NCI-H524 treated with DMSO at 0.1 percent for 48 hours (cell line): ENCODE measurements at regions not wholly inside any gene's neighbourhood (a gene's known extent, or its start where the extent isn't known, plus 50 kb on each side); places are given as distances from the start of the nearest gene placed in this dataset.

Experiments used
- DNase-seq: peaks from one replicate; lab custom pipeline; 2025; lab: John Stamatoyannopoulos, UW

DNA sequence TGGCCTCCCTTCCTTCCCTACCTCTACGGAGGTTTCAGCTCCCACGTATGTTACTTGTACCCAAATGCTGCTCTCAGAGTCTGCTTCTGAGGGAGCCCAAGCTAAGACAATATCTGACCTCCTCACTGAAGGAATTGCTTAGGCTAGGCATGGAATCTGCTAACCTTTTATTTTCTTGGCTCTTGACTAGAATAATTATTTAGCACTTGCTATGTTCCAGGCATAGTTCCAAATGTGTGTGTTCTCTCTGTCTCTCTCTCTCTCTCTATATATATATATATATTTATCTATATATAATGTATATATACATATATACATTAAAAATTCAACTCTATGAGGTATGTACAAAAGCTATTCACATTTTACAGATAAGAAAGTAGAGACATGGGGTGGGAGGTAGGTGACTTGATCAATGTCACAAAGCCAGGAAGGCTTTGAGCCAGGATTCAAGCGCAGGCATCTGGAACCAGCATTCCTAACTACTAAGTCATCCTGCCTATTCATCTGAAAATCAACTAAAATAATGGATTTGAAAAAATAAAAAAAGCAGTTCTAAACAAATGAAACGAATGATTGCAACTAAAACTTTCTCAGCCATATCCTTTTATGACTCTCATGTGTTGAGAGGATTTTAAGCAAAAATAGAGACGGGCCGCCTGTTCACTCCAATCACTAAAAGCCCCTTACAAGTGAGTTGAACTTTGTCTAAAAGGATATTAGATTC, 189.7 kb upstream of the JAG1 start:
- no peak for DNase-seq

DNA sequence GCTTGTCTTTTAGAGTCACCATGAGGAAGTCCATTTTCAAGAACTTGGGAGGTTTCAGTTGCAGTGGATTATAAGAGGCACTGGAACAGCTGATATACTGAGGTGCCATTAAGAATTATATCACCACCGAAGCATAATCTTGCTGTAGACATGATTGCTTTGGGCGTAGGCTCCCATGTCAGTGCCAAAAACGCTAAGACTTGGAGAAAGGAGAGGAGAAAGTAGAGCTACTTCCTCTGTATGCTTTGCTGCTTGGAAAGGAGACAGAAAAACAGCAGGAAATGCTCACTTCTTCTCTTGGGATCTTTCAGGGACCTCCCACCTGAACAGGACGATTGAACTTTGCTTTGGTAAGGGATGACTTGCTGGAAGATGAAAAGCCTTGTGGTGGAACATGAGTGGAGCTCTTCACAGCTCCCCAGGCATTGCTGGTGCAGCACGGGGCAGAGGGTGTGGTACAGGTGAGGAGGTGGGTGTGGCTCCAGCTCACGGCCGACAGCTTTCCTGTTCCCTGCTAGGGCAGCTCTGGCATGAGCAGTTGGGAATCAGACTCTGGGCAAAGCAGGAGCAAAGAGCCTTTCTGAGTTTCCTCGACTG, 190.4 kb upstream of the JAG1 start:
- DNase-seq, result no peak

DNA sequence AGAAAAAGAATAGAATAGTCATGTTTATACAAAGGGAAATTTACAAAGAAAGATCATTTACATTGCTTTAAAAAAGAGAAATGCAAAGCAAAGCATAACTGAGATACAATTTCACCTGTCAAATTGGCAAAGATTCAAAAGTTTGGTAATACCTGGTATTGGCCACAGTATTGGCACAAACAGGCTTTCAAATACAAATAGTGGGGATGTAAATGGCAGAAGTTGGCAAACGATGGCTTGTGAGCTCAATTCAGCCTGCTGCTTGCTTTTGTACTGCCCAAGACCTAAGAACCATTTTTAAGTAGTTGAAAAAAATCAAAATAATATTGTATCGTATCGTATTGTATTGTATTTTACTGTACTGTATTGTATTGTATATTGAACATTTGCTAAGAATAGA, 194.5 kb upstream of the JAG1 start:
- no peak for DNase-seq

GRCh38 chr20:10873026-10873425, 199.2 kb upstream of the JAG1 start:
- DNase-seq, result no peak

GRCh38 chr20:10875653-10876052, 201.9 kb upstream of the JAG1 start:
- DNase-seq, result no peak

GRCh38 chr20:10876558-10876957, 202.8 kb upstream of the JAG1 start:
- no peak for DNase-seq

- no peak for DNase-seq
Measured at GRCh38 chr20:10877342-10877741, 203.5 kb upstream of the JAG1 start.

- no peak for DNase-seq
Measured at GRCh38 chr20:10883166-10883565, 209.4 kb upstream of the JAG1 start.

GRCh38 chr20:10893321-10893720, 219.5 kb upstream of the JAG1 start:
- no peak for DNase-seq

DNA sequence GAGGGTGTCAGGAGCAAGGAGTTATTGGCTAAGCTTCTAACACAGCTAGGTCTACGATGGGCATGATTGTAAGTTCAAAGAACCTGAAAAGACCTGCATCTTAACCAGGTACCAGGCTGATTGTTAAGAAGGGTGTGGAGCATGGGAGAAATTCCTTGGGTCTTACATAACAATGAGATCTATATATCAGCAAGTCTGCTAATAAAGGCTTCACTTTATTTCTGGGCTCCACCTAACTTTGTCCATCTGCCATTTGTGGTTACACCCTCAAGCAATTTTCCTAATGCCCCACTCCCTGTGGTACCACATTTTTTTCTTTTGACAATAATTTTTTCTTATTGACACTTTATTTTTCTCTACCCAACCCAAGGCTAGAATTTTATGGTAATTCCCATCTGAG, 223.5 kb upstream of the JAG1 start:
- no peak for DNase-seq

GRCh38 chr20:10898552-10898951, 224.8 kb upstream of the JAG1 start:
- DNase-seq, result no peak

DNA sequence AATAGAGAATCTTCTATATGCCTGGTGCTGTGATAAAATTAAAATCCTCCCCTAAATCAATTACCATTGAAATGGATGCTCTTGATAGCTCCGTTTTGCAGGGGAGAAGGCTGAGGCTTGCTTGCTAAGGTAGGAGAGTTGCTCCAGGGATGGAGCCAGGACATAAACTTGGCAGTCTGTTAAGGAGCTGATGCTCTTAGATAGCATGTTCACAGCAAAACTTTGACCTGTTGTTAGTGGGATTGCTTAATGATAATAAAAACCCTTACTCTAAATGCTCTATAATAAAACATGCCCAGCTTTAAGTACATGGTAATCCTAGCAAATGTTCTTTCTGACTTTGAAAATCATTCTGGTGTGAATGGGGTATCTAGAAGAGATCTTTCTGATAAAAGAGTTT, 228.4 kb upstream of the JAG1 start:
- DNase-seq, result no peak

DNA sequence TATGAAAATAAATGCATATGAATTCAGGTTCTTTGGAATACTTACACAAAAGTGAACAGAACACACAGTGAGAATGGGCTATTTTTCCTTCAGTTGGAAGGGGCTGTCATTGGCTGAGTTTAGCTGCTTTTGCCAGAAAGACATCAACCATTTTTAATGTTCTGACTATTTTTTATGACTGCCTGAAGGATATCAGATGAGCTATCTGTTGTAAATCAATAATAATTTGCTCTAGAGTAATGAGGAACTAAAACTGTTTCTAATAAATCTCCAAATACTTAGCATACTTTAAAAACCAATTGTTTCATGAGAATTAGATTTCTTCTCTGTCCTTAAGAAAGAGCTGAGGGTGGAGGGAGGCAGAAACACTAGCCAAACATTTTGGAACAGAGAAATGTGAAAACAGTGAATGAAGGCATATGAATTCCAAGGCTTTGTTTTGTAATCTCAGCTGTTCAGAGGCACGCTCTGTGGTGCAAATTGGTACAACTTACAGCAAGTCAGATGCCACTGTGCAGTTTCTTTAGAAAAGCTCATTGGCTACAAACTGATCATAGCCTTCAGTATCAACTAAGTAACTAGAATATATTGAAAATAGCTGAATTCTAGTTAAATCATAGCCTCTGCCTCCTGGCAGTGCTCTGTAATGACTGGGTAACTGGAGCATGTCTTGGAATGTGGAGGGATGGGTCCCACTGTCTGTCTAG, 228.9 kb upstream of the JAG1 start:
- DNase-seq, result no peak

- DNase-seq, result no peak
Measured at GRCh38 chr20:10906834-10907233, 233.0 kb upstream of the JAG1 start.

- DNase-seq, result no peak
Measured at GRCh38 chr20:10909803-10910202, 236.0 kb upstream of the JAG1 start.

GRCh38 chr20:10910535-10911178, 236.9 kb upstream of the JAG1 start:
- no peak for DNase-seq

DNA sequence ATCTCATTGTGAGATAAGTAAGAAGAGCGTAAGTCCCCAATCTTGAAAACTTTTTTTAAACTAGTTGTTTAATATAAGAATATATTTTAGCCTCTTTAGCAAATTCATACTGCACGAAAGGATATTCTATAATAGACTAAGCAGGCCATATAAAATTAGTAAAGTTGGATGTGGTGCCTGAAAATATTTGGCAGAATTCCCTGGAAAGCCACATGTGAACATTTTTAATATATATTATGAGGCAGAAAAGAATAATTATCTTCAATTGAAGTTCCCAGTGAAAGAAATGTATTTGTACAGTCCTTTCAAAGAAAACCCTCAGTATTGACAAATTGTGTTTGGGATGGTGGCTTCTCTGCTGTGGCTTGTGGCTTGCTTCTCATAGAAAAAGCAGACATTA, 237.5 kb upstream of the JAG1 start:
- DNase-seq, result no peak

DNA sequence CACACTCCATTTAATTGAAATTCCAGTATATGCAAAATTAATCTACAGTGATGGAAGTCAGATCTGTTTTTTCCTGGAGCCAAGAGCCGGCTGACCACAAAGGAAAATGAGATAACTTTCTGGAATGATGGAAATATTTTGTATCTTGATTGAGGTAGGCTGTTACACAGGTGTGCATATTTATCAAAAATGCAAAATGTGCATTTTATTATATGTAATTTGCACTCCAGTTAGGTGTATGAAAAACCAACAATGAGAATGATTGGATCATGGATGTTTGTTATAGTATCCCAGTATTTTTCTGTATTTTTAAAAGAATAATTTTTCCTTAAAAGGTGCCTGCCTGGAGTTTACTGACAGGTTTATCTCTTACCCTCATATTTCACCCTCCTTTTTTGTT, 242.0 kb upstream of the JAG1 start:
- DNase-seq, result no peak

GRCh38 chr20:10916312-10916711, 242.5 kb upstream of the JAG1 start:
- no peak for DNase-seq

DNA sequence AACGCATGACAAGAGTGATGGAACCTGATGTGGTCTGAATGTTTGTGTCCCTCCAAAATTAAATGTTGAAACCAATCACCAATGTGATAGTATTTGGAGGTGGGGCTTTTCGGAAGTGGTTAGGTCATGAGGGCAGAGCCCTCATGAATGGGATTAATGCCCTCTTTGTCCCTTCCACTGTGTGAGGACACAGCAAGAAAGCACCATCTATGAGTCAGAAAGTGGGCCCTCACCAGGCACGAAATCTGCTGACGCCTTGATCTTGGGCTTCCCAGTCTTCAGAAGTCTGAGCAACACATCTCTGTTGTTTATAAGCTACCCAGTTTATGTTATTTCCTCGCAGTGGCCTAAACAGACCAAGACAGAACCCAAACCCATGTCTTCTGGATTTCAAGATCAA, 244.0 kb upstream of the JAG1 start:
- no peak for DNase-seq

- DNase-seq, result no peak
Measured at GRCh38 chr20:10919396-10920140, 245.8 kb upstream of the JAG1 start.

GRCh38 chr20:10920396-10920795, 246.6 kb upstream of the JAG1 start:
- DNase-seq, result no peak
